Retina (tissue), 1 donor: ENCODE measurements at regions not wholly inside any gene's neighbourhood (a gene's known extent, or its start where the extent isn't known, plus 50 kb on each side); places are given as distances from the start of the nearest gene placed in this dataset.

Experiments
- DNase-seq: peaks from one replicate; pipeline ENCODE4 v3.0.0-alpha.2; 2016

GRCh38 chr21:39124681-39125251, 58.5 kb downstream of the PSMG1 start:
- no peak for DNase-seq

GRCh38 chr21:39123375-39123774, 59.9 kb downstream of the PSMG1 start:
- no peak for DNase-seq

- no peak for DNase-seq
These were observed 61.5 kb downstream of the PSMG1 start for GRCh38 chr21:39121600-39122355.

- DNase-seq: no peak
These were observed 62.2 kb downstream of the PSMG1 start for GRCh38 chr21:39120876-39121599.

- no peak for DNase-seq
These were observed 63.4 kb downstream of the PSMG1 start for GRCh38 chr21:39119891-39120290.

GRCh38 chr21:39118604-39119215, 64.5 kb downstream of the PSMG1 start:
- no peak for DNase-seq

- DNase-seq: no peak
These were observed 65.2 kb downstream of the PSMG1 start for GRCh38 chr21:39118061-39118460.

- DNase-seq: no peak
These were observed 65.7 kb downstream of the PSMG1 start for GRCh38 chr21:39117440-39117970.

- DNase-seq: no peak
These were observed 66.4 kb downstream of the PSMG1 start for GRCh38 chr21:39116761-39117439.

GRCh38 chr21:39115576-39116235, 67.5 kb downstream of the PSMG1 start:
- no peak for DNase-seq

- DNase-seq: no peak
These were observed 68.2 kb downstream of the PSMG1 start for GRCh38 chr21:39114871-39115575.

- no peak for DNase-seq
These were observed 71.2 kb downstream of the PSMG1 start for GRCh38 chr21:39111931-39112550.

GRCh38 chr21:39110431-39110830, 72.8 kb downstream of the PSMG1 start:
- DNase-seq: no peak

- DNase-seq: no peak
These were observed 73.5 kb downstream of the PSMG1 start for GRCh38 chr21:39109596-39110210.

GRCh38 chr21:39109163-39109530, 74.1 kb downstream of the PSMG1 start:
- DNase-seq: no peak

GRCh38 chr21:39108291-39109162, 74.7 kb downstream of the PSMG1 start:
- DNase-seq: no peak

GRCh38 chr21:39107739-39108138, 75.5 kb downstream of the PSMG1 start:
- no peak for DNase-seq

- DNase-seq: no peak
These were observed 76.3 kb downstream of the PSMG1 start for GRCh38 chr21:39106881-39107462.

GRCh38 chr21:39105836-39106235, 77.4 kb downstream of the PSMG1 start:
- no peak for DNase-seq
